GM18870 (cell line): ENCODE measurements at regions not wholly inside any gene's neighbourhood (a gene's known extent, or its start where the extent isn't known, plus 50 kb on each side); places are given as distances from the start of the nearest gene placed in this dataset.
"Not testable (repeated sequence)": the region's sequence is repeated elsewhere in the genome, so short reads cannot be mapped to it uniquely, and the experiment has no call there.

ENCODE experiments used
- ATAC-seq: cut with Tn5 transposase; IDR thresholded peaks from one replicate; pipeline ENCODE4 v1.9.1; 2021; ENCODE audit warnings: moderate library complexity; ENCODE audit not compliant: unreplicated experiment

DNA sequence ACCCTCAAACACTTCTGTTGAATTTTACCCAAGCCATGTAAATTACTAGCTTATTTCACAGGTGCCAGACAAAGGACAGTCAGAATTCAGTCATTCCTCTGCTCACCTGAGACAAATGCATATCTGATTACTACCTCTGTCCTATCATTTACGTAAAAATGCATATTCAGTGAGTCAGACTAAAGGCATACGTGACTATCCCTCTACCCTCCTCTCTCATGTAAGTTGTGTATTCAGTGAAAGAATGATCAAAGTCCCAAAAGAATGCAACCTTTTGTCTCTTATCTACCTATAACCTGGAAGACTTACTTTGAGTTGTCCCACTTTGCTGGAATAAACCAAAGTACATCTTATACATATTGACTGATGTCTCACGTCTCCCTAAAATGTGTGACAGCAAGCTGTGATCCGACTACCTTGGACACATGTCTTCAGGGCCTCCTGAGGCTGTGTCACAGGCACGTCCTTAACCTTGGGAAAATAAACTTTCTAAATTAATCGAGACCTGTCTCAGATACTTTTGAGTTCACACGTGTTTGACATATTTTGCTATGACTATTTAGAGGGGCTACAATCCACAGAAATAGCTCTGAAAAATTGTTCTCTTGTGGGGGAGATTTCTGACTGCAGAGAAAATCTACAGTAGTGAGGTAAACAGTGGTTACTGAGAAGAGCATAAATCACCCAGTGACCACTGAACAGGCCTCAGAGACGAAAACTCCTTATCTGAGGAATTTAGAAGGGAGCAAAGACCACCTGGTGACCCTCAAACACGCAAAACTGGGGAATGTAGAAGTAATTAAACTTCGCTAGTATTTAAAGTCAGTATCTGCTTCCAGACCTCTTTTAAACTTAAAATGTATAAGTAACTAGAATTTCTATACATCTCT is 1575.8 kb downstream of the STIM2 start:
- no peak for ATAC-seq

DNA sequence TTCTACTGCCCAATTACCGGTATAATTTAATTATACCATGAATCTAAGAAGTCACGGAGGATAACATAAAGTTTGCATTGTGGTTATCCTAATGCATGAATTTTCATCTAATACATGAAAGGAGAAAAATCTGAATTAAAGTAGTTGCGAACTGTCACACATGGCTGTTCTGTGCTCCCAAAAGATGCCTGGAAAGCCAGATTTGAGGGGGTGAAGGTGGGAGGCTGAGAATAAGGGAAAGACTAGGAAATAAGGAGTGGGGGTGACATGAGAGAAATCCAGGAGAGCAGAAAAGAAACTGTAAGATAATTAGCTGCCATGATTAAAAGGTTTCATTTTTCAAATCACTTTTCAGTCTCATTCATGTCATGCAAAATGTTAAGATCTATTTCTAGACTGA is 1582.7 kb downstream of the STIM2 start:
- no peak for ATAC-seq

DNA sequence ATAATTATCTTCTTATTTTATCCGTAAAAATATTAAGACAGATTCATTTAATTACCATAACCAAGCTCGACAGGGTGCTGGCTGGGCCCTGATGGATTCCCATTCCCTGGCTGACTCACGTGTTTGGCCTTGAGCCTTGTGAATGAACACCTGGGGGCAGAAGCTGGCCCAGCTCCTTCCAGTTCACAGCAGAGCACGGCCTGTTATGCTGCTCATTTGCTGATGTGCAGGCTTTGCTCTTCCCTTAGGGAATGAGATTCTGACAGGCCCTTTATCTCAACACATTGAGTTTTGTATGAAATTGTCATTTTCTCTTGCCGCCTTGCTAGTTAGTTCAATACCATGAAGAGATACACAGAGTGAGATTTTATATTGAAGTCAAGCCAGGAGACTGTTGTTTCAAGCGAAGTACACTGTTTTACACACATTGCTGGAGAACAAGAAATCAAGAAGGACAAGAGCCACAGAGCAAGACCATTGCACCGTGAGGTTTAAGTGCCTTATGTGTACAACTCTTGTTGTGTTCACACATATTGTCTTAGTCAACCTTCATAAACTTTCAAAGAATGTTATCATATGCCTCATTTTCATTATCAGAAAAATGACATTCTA is 1583.3 kb downstream of the STIM2 start:
- no peak for ATAC-seq

DNA sequence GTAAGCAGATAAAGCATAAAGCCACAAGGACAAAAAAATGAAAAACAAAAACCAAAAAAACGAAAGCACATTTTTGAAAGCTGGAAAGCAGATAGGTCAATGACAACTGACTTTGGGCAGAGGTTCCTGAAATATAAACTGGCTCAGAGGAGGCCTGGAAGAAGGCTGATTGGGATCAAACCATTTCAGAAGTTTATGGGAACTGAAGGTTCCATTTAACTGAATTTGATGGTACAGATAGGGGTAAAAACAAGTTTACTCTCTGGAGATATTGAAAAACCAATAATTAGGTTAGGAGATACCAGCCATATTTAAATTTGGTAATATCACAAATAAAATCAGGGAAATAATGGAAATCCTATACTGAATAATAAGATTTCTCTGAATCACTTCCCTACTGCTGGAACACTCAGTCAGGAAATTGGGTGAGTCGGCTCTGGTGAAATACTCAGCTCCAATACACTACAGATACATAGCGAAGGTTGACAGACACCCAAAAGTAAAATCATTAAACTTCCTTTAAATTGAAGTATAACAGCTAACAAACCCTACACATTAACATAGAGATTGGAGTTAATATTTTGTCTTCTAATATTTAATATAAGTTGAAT is 1584.3 kb downstream of the STIM2 start:
- no peak for ATAC-seq

DNA sequence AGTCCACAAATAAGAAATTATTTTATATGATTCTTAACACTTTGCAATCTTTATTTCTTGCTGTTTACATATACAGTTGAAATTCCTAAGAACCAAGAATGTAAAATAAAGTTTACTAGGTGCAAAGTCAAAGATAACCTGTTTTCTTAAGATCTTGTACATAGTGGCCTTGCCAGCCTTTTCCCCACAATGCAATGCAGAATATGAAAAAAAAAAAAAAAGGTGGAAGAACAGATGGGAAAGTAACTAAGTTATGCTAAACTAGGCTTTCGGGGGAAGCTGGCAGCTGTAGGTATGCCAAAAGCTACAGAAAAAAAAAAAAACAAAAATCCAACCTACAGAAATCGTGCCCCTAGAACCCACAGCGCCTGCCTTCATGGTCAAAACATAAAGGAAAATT is 1588.4 kb downstream of the STIM2 start:
- no peak for ATAC-seq

DNA sequence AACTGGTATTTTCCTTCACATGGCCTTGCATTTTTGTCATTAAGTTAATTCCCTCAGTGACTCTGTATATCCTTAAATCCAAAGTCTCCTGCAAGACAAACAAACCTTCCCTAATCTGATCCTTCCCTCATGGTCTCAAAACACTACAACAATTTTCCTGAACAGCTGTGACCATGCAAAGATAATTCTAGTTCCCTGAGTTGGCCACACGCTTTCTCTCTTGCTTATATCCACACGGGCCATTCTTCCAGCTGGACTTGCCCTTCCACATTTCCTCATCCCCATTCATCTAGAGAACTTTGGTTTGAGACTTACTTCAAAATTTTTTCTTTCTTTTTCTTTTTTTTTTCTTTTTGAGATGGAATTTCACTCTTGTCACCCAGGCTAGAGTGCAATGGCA is 1590.7 kb downstream of the STIM2 start:
- ATAC-seq, result no peak

DNA sequence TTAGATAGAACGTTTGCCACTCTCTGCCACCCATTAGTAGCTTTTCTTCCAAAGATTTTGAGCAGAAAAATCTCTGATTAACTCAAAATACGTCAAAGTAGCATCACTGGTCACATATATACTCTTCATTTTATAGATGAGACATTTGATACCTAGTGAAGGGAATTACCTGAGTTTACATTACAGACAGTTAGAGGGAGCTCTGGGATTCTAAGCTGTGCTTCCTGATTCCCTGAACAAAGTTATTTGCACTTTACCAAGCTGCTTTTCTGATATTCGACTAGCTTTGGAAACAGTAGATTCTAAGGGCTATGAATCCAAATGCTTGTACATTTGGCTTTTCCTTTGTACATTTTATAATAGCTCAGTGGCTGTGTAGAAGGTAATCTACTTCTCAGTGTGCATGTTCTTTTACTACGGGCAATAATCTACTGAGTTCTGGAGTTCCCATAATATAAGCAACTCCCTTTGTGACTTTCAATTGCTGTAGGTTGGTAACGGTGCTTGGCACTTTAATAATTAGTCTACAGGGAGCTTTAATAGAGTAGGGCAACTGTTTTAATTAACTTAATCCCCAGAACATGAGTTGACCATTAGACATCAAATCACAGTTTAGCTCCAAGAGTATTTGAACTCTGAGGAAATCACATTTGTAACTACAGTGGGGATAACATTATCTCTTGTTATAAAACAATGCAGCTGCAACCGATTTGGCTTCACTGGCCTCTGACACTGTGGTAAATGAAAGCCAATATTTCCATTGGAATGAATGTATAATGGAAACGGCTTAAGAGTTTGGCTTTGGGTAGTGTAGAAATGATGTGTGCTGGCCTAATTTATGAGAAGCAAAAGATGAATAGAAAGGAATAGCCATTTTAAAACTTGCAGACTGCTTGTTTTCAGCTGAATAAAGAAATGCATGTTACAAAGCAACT is 1602.4 kb downstream of the STIM2 start:
- no peak for ATAC-seq

DNA sequence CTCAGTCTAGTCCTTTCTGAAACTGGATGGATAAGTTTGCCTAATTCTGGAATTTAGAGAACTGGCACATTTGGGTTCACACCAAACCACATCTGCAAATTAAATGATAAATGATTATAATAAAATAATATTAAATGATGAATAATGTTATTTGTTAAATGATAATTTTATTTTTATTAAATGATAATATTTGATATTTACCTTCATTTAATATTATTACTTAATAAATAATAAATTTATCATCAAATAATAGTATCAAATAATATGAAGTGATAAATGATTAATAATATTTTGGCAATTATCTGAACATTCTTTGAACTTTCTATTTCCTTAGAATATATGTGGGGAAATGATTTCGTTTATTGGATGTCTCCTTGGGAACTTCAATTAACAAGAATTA is 1604.2 kb downstream of the STIM2 start:
- ATAC-seq, result no peak

DNA sequence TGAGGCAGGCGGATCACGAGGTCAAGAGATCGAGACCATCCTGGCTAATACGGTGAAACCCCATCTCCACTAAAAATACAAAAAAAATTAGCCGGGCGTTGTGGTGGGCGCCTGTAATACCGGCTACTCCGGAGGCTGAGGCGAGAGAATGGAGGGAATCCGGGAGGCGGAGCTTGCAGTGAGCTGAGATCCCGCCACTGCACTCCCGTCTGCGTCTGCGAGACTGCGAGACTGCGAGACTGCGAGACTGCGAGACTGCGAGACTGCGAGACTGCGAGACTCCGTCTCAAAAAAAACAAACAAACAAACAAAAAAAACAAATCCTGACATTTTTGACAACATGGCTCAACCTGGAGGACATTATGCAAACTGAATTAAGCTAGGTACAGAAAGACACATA is 1606.2 kb downstream of the STIM2 start:
- not testable (repeated sequence) for ATAC-seq

DNA sequence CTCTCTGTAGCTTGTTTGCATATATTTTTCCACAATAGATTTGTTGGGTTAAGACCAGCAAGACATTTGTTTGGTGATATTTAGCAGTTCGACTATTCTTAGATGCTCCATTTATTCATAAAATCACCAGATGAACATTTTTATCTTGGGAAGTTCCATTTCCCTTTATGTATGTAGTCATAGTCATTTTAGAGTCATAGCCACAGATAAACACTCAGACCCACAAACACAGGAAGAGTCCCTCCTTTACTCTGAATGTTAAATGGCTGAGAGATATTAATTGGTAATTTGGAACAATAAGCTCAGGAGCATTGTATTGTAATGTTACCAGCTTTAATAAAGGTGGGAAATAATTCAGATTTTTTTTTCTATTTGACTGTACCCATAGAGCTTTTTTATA is 1608.7 kb downstream of the STIM2 start:
- no peak for ATAC-seq

DNA sequence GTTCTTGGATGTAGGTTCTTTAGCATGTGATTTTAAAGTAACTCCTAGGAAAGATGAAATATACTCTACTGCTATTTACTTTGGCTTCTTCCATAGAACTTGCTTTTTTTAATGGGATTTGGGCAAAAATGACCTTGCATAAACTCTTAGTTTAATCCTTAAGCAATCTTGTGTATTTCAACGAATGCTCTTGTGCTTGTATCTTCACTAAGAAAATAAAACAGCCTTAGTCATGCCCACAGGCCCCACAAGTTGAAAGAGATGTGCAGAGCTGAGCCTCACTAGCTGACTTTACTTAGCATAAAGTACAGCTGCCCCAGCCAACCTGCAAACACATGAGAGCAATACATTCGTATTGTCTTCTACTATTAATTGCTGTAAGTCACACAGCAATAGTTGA is 1609.2 kb downstream of the STIM2 start:
- no peak for ATAC-seq

DNA sequence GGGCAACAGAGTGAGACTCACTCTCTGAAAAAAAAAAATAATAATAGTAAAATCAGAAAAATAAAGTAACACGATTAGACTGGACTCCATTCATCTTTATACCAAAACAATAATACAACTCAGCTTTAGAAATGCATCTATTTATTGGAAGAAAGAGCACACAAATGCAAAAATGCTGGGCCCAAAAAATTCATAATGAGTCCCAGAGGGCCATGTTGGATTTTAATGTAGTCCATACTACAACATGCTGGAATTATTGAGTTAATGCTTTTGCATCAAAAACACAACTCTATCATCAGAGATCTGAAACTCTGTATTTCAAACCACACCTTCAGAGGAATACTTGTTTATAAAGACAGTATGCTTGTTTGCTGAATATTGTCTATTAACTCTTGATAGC is 1614.7 kb downstream of the STIM2 start:
- no peak for ATAC-seq

DNA sequence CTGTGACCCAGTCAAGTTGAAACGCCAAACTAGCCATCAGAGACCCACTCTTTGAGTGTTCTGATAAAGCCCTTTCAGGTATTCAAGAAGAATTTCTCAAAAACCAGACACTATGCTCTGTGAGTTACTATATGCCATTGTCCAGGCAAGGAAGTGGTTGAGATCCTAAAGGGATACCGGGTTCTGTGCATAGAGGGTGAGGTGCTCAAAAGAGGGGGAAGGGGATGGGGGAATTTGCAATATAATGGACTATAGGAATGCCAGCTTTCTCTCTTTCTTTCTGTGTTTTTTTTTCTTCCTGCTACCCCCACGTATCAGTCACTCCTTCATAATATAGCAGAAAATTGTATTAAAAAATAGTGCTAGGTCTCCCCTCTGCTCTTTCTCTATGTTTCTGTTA is 1619.0 kb downstream of the STIM2 start:
- ATAC-seq, result no peak

DNA sequence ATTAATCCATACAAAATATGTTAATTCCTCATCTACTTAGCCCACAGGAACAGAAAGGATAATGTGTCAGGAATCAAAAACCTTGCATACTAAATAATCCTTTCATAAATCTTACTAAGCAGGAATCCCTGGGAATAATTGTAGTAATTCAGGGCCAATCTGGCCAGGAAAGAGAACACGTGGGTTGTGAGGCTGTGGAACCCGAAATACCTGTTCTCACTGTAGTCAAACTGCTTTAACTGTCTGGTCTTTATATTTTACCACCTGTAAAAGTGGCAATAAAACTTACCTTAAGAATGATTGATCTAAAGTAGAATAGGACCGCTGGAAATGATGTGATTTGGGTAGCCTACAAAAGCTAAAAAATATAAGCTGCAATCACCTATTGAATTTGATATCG is 1620.9 kb downstream of the STIM2 start:
- ATAC-seq, result no peak

DNA sequence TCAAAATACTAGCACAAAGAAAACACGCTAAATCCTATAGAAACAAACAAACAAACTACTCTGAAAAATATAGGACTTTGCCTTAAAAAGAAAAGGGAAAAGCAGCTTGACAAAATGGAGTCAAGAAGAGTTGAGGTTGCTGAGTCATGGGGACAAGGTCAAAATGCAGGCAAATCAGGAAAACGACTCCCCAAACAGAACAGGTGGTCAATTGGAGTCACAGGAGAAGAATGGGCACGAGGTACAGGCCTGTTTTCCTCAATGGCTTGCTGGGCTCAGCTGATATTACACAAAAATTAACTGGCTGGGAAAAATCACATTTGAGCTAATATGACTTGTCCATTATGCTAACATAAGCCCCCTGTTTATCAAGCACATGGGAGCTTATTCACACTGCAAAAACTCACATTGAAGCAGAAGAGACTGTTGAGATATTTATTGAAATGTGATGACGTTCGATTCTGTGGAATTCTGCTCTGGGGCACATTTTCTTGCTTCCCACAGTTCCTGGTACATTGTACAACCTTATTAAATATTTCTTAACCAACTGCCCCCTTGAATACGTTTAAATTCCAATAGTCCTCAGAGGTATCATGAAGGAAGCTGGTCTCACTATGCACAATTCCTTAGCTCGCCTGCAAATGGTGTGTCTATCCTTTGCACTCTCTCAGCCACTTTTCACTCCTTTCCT is 1622.1 kb downstream of the STIM2 start:
- ATAC-seq, result no peak

DNA sequence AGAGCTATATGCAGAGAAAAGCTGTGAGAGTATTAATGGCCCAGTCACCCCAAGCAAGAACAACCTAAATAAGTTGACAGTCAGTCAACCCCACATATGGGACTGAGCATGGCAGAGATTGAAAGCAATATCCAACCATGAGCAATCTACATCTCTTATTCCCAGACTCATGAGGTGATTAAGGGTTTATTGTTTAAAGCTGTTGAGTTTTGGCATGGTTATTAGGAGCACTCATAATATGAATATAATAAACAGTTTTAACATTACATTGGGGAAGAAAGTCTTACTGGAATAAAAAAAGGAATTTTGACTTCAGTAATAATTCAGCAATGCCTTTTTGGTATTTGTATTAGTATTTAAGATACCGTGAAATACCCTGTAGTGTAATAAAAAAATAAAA is 1627.4 kb downstream of the STIM2 start:
- no peak for ATAC-seq

DNA sequence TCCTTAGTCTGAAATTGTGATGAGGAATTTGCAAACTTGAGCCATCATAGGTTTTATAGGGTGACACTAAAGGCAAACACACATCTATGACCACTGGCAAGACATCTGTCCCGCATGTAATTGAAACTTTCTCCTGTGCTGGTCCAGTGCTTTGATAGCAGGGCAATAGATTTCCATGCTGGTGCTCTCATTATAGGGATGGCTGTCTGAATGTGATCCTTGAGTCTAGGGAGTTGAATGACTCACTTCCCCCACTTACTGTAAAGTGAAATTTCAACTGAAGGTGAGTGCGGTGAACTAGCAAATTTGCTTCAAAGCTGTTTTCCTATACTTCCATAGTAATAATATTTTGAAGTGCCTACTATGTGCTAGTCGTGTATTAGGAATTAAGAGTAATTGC is 1630.0 kb downstream of the STIM2 start:
- no peak for ATAC-seq

DNA sequence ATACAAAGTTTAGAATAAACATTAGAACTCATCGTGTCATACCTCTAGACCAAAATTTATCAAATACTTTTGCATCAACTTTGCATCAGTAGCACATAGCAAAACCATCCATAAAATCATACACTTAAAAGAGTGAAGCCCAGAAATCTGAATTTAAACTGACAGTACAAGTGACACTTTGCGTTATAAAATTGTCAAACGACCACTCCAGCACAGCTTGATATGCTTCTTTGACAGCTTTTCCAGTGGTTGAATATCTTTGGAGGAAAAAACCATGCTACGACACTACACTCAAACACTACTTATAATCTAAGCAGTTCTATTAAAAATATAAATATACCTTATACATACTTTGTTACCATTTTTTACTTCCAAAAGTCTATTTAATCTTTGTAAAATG is 1644.4 kb downstream of the STIM2 start:
- no peak for ATAC-seq

DNA sequence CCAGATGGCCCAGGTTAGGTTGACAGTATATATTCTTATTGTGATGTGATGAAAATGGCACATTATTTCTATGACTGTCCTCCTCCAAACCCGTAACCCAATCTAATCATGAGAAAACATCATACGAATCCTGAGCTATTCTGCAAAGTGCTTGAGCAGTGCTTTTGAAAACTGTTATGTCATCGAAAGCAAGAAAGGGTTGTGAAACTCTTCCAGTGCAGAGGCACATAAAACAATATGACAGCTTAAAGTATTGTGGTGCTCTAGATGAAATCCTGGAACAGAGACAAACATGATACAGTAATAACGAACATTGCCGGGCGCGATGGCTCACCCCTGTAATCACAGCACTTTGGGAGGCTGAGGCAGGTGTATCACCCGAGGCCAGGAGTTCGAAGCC is 1648.0 kb downstream of the STIM2 start:
- ATAC-seq, result no peak

DNA sequence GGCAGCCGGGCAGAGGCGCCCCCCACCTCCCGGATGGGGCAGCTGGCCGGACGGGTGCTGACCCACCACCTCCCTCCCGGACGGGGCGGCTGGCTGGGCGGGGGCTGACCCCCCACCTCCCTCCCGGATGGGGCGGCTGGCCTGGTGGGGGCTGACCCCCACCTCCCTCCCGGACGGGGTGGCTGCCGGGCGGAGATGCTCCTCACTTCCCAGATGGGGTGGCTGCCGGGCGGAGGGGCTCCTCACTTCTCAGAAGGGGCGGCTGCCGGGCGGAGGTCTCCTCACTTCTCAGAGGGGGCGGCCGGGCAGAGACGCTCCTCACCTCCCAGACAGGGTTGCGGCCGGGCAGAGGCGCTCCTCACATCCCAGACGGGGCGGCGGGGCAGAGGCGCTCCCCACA is 1654.1 kb downstream of the STIM2 start:
- not testable (repeated sequence) for ATAC-seq
